WTC11 (cell line): ENCODE measurements at regions not wholly inside any gene's neighbourhood (a gene's known extent, or its start where the extent isn't known, plus 50 kb on each side); places are given as distances from the start of the nearest gene placed in this dataset.

Source experiments
- ATAC-seq: fragments of 200-7000 bp; cut with Tn5 transposase; 2 replicates; pipeline ENCODE4 v1.10.0; 2021; ENCODE audit warnings: mild to moderate bottlenecking, moderate library complexity
- CTCF ChIA-PET: fragments of 300-600 bp; sonication (Branson Sonifier 250); formaldehyde crosslinking; loops from one replicate; lab custom pipeline; 2021; ENCODE audit warnings: antibody characterized with exemption; lab: Charles Lee
- POLR2A ChIA-PET: fragments of 350-600 bp; sonication (Branson Sonifier 250); formaldehyde crosslinking; loops from one replicate; lab custom pipeline; 2021; ENCODE audit warnings: antibody characterized with exemption; lab: Charles Lee
- DNase-seq: peaks from one replicate; pipeline ENCODE4 v3.0.0; 2021; ENCODE audit warnings: low spot score
- H3K27ac Mint-ChIP-seq: 2 replicates; pipeline ENCODE4 v1.8.0; 2021; ENCODE audit warnings: mixed read lengths
- H3K27me3 Mint-ChIP-seq: 2 replicates; pipeline ENCODE4 v1.8.0; 2021; ENCODE audit warnings: low read depth, mild to moderate bottlenecking, moderate library complexity, mixed read lengths
- H3K36me3 Mint-ChIP-seq: 2 replicates; pipeline ENCODE4 v1.8.0; 2021; ENCODE audit warnings: mixed read lengths
- H3K4me1 Mint-ChIP-seq: 2 replicates; pipeline ENCODE4 v1.8.0; 2022; ENCODE audit warnings: mixed read lengths
- H3K4me3 Mint-ChIP-seq: 2 replicates; pipeline ENCODE4 v1.8.0; 2021; ENCODE audit warnings: mild to moderate bottlenecking, moderate library complexity, mixed read lengths
- H3K9me3 Mint-ChIP-seq: 2 replicates; pipeline ENCODE4 v1.8.0; 2021; ENCODE audit warnings: mixed read lengths
- AFF4 ChIP-seq: sonication (generic); formaldehyde crosslinking; IDR thresholded peaks from 2 replicates; pipeline ENCODE4 v1.8.1; 2023; ENCODE audit warnings: mild to moderate bottlenecking, missing genetic modification reagents, borderline replicate concordance
- ARID4B ChIP-seq: sonication (generic); formaldehyde crosslinking; IDR thresholded peaks from 2 replicates; pipeline ENCODE4 v1.8.0; 2023; ENCODE audit warnings: missing genetic modification reagents, mild to moderate bottlenecking, borderline replicate concordance
- E2F1 ChIP-seq: sonication (generic); formaldehyde crosslinking; IDR thresholded peaks from 2 replicates; pipeline ENCODE4 v1.8.0; 2022; ENCODE audit warnings: mild to moderate bottlenecking, missing genetic modification reagents
- FOXJ3 ChIP-seq: sonication (generic); formaldehyde crosslinking; IDR thresholded peaks from 2 replicates; pipeline ENCODE4 v1.9.0; 2021; ENCODE audit warnings: missing genetic modification reagents, mild to moderate bottlenecking, borderline replicate concordance
- GABPB1 ChIP-seq: sonication (generic); formaldehyde crosslinking; IDR thresholded peaks from 2 replicates; pipeline ENCODE4 v1.8.1; 2023; ENCODE audit warnings: mild to moderate bottlenecking, missing genetic modification reagents
- GRHL2 ChIP-seq: fragments of 250-450 bp; sonication (Bioruptor Pico); IDR thresholded peaks from 2 replicates; pipeline ENCODE4 v1.8.0; 2022; ENCODE audit warnings: mild to moderate bottlenecking, moderate library complexity; ENCODE audit not compliant: insufficient replicate concordance, severe bottlenecking
- MLX ChIP-seq: sonication (generic); formaldehyde crosslinking; IDR thresholded peaks from 2 replicates; pipeline ENCODE4 v1.8.1; 2023; ENCODE audit warnings: mild to moderate bottlenecking, missing genetic modification reagents, moderate library complexity
- MYBL2 ChIP-seq: sonication (generic); formaldehyde crosslinking; IDR thresholded peaks from 2 replicates; pipeline ENCODE4 v1.8.1; 2023; ENCODE audit warnings: mild to moderate bottlenecking, moderate library complexity, missing genetic modification reagents
- NR1H2 ChIP-seq: sonication (generic); formaldehyde crosslinking; IDR thresholded peaks from 2 replicates; pipeline ENCODE4 v1.9.0; 2021; ENCODE audit warnings: mild to moderate bottlenecking, moderate library complexity, missing genetic modification reagents
- RORB ChIP-seq: fragments of 250-450 bp; sonication (Bioruptor Pico); IDR thresholded peaks from 2 replicates; pipeline ENCODE4 v1.9.0; 2021; ENCODE audit warnings: mild to moderate bottlenecking
- STAT6 ChIP-seq: sonication (generic); formaldehyde crosslinking; conservative IDR thresholded peaks from 2 replicates; pipeline ENCODE4 v1.8.1; 2023; ENCODE audit warnings: mild to moderate bottlenecking, low read depth, missing genetic modification reagents, moderate library complexity
- TEAD1 ChIP-seq: sonication (generic); formaldehyde crosslinking; IDR thresholded peaks from 2 replicates; pipeline ENCODE4 v1.8.0; 2022; ENCODE audit warnings: mild to moderate bottlenecking, missing genetic modification reagents
- TEAD4 ChIP-seq: sonication (generic); formaldehyde crosslinking; IDR thresholded peaks from 2 replicates; pipeline ENCODE4 v1.8.0; 2022; ENCODE audit warnings: mild to moderate bottlenecking, missing genetic modification reagents
- TP53 ChIP-seq: sonication (generic); formaldehyde crosslinking; IDR thresholded peaks from 2 replicates; pipeline ENCODE4 v1.8.1; 2023; ENCODE audit warnings: mild to moderate bottlenecking, missing genetic modification reagents
- ZNF138 ChIP-seq: sonication (generic); formaldehyde crosslinking; conservative IDR thresholded peaks from 2 replicates; pipeline ENCODE4 v1.8.1; 2022; ENCODE audit warnings: mild to moderate bottlenecking, moderate library complexity, missing genetic modification reagents
- ZNF232 ChIP-seq: sonication (generic); formaldehyde crosslinking; IDR thresholded peaks from 2 replicates; pipeline ENCODE4 v1.8.0; 2022; ENCODE audit warnings: mild to moderate bottlenecking, missing genetic modification reagents
- ZNF416 ChIP-seq: fragments of 250-450 bp; sonication (Bioruptor Pico); IDR thresholded peaks from 2 replicates; pipeline ENCODE4 v1.9.0; 2021; ENCODE audit warnings: mild to moderate bottlenecking, inconsistent platforms
- ZNF671 ChIP-seq: fragments of 250-450 bp; sonication (Bioruptor Pico); IDR thresholded peaks from 2 replicates; pipeline ENCODE4 v1.8.0; 2021; ENCODE audit warnings: mild to moderate bottlenecking

- no peak overlapping the region for H3K4me3 Mint-ChIP-seq
- peak; percentile 83 for ATAC-seq
- H3K4me1 Mint-ChIP-seq, result no peaks in the 10 kb centered on the region
- ChIA-PET CTCF (interaction anchor here (0.9 kb wide), 2 partner anchors 9 to 44 kb away, joined by 3 to 4 read pairs; no protein-coding TSS in a partner anchor), POLR2A (no interaction called here)
- H3K27ac Mint-ChIP-seq, result no peak overlapping the region
- no peak for TF ChIP-seq ZNF138 (CRISPR knock-in tag)
- no peak for TF ChIP-seq RORB
- no peak for TF ChIP-seq TEAD4 (CRISPR knock-in tag)
- no peak for TF ChIP-seq E2F1 (CRISPR knock-in tag)
- no peak for TF ChIP-seq ZNF232
- no peak for TF ChIP-seq FOXJ3 (CRISPR knock-in tag)
- TF ChIP-seq MLX (CRISPR knock-in tag), result no peak
- TF ChIP-seq TEAD1 (CRISPR knock-in tag), result no peak
- TF ChIP-seq NR1H2 (CRISPR knock-in tag), result no peak
- TF ChIP-seq ARID4B (CRISPR knock-in tag), result no peak
- TF ChIP-seq STAT6 (CRISPR knock-in tag), result no peak
- no peak for TF ChIP-seq GRHL2 (CRISPR knock-in tag)
- TF ChIP-seq ZNF671, result no peak
- no peak for TF ChIP-seq AFF4 (CRISPR knock-in tag)
- TF ChIP-seq GABPB1 (CRISPR knock-in tag), result no peak
- no peak for TF ChIP-seq MYBL2 (CRISPR knock-in tag)
- no peak for TF ChIP-seq ZNF416 (CRISPR knock-in tag)
- TF ChIP-seq TP53 (CRISPR knock-in tag), result no peak
- H3K9me3 Mint-ChIP-seq, result no peaks in the 10 kb centered on the region
- no peaks in the 10 kb centered on the region for H3K36me3 Mint-ChIP-seq
- no peaks in the 10 kb centered on the region for H3K27me3 Mint-ChIP-seq
- DNase-seq, result no peak
These were observed 116.2 kb upstream of the LSAMP start for GRCh38 chr3:116561529-116561928.
